ENCODE measurements at regions not wholly inside any gene's neighbourhood (a gene's known extent, or its start where the extent isn't known, plus 50 kb on each side); places are given as distances from the start of the nearest gene placed in this dataset.

GRCh38 chr5:24737163-24737562 lies 92.4 kb upstream of the CDH10 start:
- ATAC-seq, result no peak
- H3K36me3 Mint-ChIP-seq, result no peaks in the 10 kb centered on the region
- H3K4me3 Mint-ChIP-seq, result no peak overlapping the region
- H3K27ac Mint-ChIP-seq, result no peak overlapping the region
- no peaks in the 10 kb centered on the region for H3K4me1 Mint-ChIP-seq
- H3K27me3 Mint-ChIP-seq, result no peaks in the 10 kb centered on the region
- H3K9me3 Mint-ChIP-seq, result peaks cover 3% of the 10 kb centered on the region

DNA sequence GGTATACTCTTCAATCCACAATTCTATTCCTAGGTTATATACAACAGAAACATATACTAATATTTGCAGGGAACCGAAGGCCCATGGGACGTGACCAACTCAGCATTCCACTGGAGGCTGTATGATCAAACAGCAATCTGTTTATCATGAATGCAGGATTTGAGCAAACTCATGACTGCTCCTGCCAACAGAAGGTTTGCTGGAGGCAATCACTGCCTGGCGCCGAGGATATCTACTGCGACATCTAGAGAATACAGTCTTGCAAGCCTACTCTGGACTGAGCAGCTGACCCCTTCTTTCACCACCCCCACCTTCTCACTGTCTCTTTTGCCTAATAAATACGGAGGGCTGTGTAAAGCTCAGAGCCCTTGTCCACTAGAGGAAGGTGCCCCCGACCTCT lies 90.5 kb upstream of the CDH10 start:
- Mint-ChIP-seq H3K4me3 (no peak overlapping the region), H3K9me3 (peaks cover 7% of the 10 kb centered on the region), H3K36me3 (no peaks in the 10 kb centered on the region), H3K27ac (no peak overlapping the region), H3K4me1 (no peaks in the 10 kb centered on the region), H3K27me3 (no peaks in the 10 kb centered on the region)
- ATAC-seq, result no peak

DNA sequence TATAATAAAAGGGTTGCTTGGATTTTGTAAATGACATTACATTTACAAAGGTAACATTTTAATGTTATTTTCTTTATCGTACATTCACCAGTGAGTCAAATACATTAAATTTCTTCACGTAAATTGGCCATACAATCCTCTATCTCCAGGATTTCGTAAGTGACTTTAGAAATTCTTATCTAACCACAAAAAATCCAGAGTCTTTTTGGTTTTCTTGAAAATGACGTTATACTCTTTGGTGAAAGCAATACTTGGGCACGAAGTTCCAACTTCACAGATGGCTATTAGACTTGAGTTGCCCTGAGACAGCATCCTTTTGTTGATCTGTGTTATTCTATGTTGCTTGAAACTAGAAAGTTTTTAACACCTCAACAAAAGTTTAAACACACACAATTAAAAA lies 87.4 kb upstream of the CDH10 start:
- Mint-ChIP-seq H3K27ac (no peak overlapping the region), H3K27me3 (no peaks in the 10 kb centered on the region), H3K4me3 (no peak overlapping the region), H3K4me1 (no peaks in the 10 kb centered on the region), H3K36me3 (no peaks in the 10 kb centered on the region), H3K9me3 (peaks cover 16% of the 10 kb centered on the region)
- no peak for ATAC-seq

- no peaks in the 10 kb centered on the region for H3K27me3 Mint-ChIP-seq
- no peak overlapping the region for H3K4me3 Mint-ChIP-seq
- H3K27ac Mint-ChIP-seq, result no peak overlapping the region
- H3K4me1 Mint-ChIP-seq, result no peaks in the 10 kb centered on the region
- no peak for ATAC-seq
- peaks cover 5% of the 10 kb centered on the region for H3K9me3 Mint-ChIP-seq
- H3K36me3 Mint-ChIP-seq, result no peaks in the 10 kb centered on the region
Measured at GRCh38 chr5:24720743-24721142, 76.0 kb upstream of the CDH10 start.

DNA sequence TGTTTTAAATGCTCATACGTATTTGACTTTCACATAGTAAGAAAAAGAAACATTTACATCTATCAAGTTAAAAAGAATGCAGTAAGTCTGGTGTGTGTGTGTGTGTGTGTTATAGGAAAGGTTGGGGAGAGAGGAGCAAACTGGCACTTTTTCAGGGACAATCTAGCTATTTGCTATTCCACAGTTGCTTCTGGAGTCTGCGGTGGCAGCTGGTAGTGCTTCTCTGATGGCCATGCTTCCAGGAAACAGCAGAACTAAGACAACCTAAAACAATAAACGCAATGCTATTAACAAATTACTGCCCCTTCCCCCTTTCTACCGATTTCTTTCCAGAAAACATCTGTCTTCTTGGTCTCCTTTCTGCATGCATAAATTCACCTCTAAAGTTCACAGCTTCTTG lies 70.0 kb upstream of the CDH10 start:
- no peak for ATAC-seq
- Mint-ChIP-seq H3K27ac (no peak overlapping the region), H3K27me3 (no peaks in the 10 kb centered on the region), H3K4me1 (no peaks in the 10 kb centered on the region), H3K36me3 (no peaks in the 10 kb centered on the region), H3K4me3 (no peak overlapping the region), H3K9me3 (peaks cover 3% of the 10 kb centered on the region)

- Mint-ChIP-seq H3K36me3 (no peaks in the 10 kb centered on the region), H3K9me3 (peaks cover 3% of the 10 kb centered on the region), H3K27me3 (no peaks in the 10 kb centered on the region), H3K4me3 (no peak overlapping the region), H3K27ac (no peak overlapping the region), H3K4me1 (no peaks in the 10 kb centered on the region)
- ATAC-seq, result no peak
Measured at GRCh38 chr5:24712947-24713346, 68.2 kb upstream of the CDH10 start.

DNA sequence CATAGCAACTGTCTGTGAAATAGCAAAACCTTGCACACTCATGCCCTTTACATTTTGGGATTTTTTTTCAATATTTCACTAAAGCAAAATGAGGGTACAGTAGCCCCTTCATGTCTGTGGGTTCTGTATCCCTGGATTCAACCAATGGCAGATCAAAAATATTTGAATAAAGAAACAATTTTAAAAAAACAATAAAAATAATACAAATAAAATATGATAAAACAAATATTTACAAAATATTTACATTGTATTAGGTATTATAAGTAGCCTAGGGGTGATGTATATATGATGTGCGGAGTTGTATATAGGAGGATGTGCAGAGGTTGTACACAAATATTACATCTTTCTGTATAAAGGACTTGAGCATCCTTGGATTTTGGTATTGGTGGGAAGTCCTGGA lies 67.3 kb upstream of the CDH10 start:
- H3K27ac Mint-ChIP-seq, result no peak overlapping the region
- H3K27me3 Mint-ChIP-seq, result no peaks in the 10 kb centered on the region
- no peaks in the 10 kb centered on the region for H3K36me3 Mint-ChIP-seq
- H3K4me1 Mint-ChIP-seq, result no peaks in the 10 kb centered on the region
- H3K9me3 Mint-ChIP-seq, result peaks cover 3% of the 10 kb centered on the region
- no peak for ATAC-seq
- no peak overlapping the region for H3K4me3 Mint-ChIP-seq

DNA sequence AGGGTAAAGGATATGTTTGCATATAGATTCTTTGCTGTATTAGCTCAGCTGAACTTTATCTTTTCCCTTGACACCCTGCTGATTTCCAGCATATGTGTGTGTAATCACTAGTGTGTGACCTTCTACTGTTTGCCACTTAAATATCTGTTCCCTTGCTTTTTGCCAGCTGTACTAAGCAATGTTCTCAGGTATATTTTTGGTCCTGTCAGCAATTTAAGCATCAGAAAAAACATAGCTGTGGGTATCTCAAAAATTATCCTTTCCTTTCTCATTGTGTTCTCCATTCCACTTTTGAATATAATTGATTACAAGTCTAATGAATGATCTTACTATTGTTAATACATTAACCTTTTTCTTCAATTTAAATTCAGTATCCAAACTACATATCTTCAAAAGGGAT lies 59.2 kb upstream of the CDH10 start:
- H3K27ac Mint-ChIP-seq, result no peak overlapping the region
- ATAC-seq, result no peak
- no peaks in the 10 kb centered on the region for H3K4me1 Mint-ChIP-seq
- H3K36me3 Mint-ChIP-seq, result no peaks in the 10 kb centered on the region
- peaks cover 5% of the 10 kb centered on the region for H3K9me3 Mint-ChIP-seq
- no peak overlapping the region for H3K4me3 Mint-ChIP-seq
- no peaks in the 10 kb centered on the region for H3K27me3 Mint-ChIP-seq
